GM18868 (cell line): ENCODE measurements at regions not wholly inside any gene's neighbourhood (a gene's known extent, or its start where the extent isn't known, plus 50 kb on each side); places are given as distances from the start of the nearest gene placed in this dataset.

ENCODE experiments used
- ATAC-seq: cut with Tn5 transposase; IDR thresholded peaks from one replicate; pipeline ENCODE4 v1.9.1; 2021; ENCODE audit warnings: mild to moderate bottlenecking, moderate library complexity; ENCODE audit not compliant: unreplicated experiment

DNA sequence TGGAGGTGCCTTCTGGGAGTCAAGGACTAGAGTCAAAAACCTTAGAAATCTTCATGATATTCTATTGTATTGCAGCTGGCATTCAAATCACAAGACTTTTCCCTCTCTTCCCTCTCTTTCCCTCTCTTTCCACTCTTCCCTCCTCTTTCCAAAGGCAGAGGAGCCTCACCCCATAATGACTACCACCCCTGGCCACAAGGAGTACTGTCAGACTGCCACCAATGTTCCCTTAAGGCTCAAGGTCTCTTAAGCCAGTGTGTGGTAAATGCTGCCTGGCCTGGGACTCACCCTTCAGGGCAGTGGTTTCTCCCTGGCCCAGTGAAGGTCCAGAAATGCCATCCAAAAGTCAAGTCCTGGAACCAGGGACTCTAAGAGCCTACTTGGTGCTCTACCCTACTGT lies 605.9 kb upstream of the PKDCC start:
- no peak for ATAC-seq

DNA sequence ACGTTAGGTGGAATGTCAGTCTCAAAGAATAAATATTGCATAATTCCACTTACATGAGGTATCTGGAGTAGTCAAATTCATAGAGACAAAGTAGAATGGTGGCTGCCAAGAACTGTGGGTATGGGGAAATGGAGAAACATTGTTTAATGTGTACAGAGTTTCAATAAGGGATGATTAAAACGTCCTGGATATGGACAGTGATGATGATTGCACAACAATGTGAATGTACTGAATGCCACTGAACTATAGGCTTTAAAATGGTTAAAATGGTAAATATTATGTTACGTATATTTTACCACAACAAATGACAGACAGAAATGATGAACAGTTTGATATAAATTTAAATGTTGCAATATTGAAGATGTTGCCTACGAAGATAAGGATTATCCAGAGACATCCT lies 602.0 kb upstream of the PKDCC start:
- no peak for ATAC-seq

GRCh38 chr2:41446266-41446665 lies 601.6 kb upstream of the PKDCC start:
- no peak for ATAC-seq

DNA sequence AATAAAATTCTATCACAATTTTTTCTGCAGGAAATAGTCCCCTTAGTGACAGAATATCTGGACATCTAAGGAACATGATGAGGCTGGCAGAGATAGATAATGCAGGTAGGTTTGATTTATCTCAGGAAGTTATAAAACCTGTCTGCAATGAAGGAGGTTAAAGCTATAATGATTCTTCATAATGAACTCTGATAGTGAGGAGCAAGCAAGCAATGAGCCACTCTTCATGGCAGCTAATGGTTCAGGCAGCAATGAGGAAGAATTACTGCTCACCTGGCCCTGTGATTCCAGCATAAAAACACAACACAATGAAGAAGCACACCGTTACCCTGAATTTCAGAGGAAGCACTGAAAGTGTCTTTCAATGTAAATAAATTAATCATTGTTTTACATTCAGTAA lies 599.6 kb upstream of the PKDCC start:
- ATAC-seq: no peak

- no peak for ATAC-seq
Measured at GRCh38 chr2:41457026-41457425, 590.8 kb upstream of the PKDCC start.

GRCh38 chr2:41460661-41461060 lies 587.2 kb upstream of the PKDCC start:
- ATAC-seq: no peak

GRCh38 chr2:41464395-41464794 lies 583.4 kb upstream of the PKDCC start:
- ATAC-seq: no peak

DNA sequence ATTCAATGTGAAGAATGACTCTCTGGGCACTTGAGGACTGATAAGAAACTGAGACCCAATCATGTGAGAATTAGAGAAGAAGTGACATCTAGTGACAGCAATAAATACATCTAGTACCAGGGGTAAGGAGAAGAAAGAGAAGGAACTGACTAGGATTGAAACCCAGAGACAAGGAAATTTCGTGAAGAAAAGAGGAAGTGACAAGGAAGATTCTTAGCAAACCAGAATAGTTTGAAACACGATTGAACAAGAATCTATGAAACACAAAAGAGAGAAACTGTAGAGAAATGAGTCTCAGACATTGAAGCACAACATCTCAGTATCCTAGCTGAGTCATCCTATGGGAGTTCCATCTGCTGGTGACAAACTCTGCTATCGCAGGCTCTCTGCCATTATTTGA lies 571.9 kb upstream of the PKDCC start:
- peak; percentile 86 for ATAC-seq

DNA sequence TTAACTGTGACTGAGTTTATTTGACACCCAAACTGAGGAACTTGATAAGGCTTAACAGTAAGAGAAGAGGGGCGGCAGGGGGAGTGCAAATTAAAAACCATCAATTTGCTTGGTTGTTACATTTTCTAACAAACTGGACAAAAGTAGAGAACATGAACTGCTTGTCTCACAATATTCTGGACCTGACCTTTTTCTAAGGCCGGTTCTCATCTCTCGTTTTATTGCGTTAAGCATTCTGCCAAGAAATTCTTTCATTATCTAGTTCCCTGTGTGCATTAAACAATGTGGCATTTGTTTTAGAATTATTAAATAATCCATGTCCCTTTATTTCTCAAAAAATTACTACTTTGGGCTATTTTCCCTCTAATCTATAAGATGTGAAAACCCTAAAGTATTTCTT lies 565.2 kb upstream of the PKDCC start:
- no peak for ATAC-seq

DNA sequence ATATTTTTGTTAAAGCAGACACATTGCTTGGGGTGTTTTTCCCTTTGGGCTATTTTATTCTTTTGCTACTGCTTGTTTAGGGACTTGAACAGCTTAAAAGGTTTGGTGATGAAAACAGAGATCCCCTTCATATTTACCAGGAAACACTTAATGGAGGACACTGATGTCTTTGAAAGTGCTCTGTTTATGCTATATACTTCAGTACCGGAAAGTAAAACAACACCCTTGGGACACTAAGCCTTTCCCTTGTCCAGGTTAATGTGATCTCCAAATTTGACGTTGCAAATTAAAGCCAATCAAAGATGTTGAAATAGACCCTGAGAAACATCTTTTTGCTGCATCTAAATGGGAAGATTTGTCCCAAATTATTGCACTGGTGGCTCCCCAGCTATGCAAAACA lies 564.6 kb upstream of the PKDCC start:
- ATAC-seq: no peak

- no peak for ATAC-seq
Measured at GRCh38 chr2:41483982-41484857, 563.6 kb upstream of the PKDCC start.

GRCh38 chr2:41484858-41485234 lies 563.0 kb upstream of the PKDCC start:
- no peak for ATAC-seq

- ATAC-seq: no peak
Measured at GRCh38 chr2:41486948-41487347, 560.9 kb upstream of the PKDCC start.

- peak; percentile 78 for ATAC-seq
Measured at GRCh38 chr2:41488888-41489287, 558.9 kb upstream of the PKDCC start.

DNA sequence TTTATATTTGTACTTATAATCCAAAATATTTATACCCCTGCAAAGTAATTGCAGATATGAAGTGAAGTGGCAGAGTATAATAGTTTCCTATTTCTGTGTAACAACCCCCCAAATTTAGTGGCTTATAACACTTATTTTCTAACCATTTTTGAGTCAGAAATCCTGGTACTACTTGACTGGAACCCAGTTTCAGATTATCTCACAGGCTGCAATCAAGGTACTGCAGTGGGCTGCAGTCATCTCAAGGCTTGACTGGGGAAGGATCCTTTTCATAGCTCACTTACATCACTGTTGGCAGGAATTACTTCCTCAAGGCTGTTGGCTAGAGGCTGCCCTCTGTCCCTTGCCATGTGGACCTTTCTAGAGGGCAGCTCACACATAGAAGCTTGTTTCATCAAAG lies 558.2 kb upstream of the PKDCC start:
- no peak for ATAC-seq

GRCh38 chr2:41495050-41495449 lies 552.8 kb upstream of the PKDCC start:
- ATAC-seq: no peak

DNA sequence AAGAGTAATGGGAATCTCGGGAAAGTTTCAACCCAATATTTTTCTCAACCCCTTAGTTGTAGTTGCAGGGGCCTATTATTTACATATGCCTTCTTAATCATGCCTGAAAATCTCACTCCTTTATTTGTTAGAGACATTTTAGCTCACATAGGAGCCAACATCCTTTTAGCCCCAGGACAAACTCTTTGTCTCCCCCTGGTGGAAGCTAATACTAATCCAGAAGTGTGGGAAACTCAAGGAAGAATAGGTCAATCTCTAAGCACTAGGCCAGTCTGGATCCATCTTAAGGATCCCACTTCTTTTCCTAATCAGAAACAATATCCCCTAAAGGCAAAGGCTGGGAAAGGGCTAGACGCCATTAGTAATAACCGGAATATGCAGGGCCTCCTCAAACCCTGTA lies 550.9 kb upstream of the PKDCC start:
- ATAC-seq: no peak

- ATAC-seq: no peak
Measured at GRCh38 chr2:41498781-41499180, 549.0 kb upstream of the PKDCC start.

DNA sequence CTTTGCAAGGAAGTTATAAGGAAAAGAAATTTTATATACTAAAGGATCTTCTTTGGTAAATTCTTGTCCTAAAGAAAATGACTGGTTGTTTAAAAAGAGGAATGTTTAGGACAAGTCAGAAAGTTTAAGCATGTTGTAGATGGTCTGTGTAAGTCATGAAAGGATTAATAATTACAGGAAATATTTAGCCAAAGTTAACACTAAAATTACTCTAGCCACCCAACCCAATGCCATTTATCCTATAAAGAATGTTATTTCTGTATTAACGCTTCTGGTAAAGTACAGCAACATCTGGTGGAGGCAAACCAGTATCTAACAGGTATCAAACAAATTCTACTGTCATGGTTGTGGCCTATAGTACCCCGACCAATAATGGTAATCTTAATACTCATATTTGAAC lies 546.9 kb upstream of the PKDCC start:
- ATAC-seq: no peak

- no peak for ATAC-seq
Measured at GRCh38 chr2:41502752-41503151, 545.1 kb upstream of the PKDCC start.

DNA sequence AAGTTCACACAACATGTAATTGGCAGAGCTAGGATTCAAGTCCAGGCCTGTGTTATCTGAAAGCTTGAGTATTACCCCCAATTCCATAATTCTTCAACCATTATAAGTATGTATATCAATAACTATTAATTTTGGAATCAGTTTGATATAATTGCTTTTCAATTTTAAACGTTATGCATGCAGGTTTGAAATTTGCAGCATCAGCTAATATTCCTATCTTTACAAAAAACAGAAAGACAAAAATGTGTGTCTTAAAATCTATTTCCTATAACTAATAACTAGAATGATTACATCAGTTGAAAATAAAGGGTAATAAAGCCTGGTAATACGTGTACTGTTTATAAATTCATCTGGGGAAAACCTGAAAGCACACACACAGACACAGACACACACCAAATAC lies 543.3 kb upstream of the PKDCC start:
- ATAC-seq: no peak

- ATAC-seq: no peak
Measured at GRCh38 chr2:41510108-41510507, 537.7 kb upstream of the PKDCC start.

DNA sequence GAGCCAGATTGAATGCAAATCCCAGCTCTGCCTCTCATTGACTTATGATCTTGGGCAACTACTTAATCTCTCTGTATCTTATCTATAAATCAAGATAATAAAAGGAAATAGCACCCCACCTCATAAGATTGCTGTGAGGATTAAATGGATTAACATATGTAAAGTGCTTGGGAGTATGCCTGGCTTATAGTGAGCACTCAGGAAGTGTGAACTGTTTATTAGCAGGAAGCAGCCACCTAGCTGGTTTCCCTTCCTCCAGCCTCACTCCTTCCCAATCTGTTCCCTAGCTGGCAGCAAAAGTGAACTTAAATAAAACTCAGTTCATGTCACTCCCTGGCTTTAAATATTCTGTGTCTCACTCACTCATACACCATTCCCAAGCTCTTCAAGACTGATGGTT lies 526.6 kb upstream of the PKDCC start:
- no peak for ATAC-seq
